Coronary artery (tissue), 2 donors: ENCODE measurements at regions not wholly inside any gene's neighbourhood (a gene's known extent, or its start where the extent isn't known, plus 50 kb on each side); places are given as distances from the start of the nearest gene placed in this dataset.

Source experiments
- DNase-seq: peaks from one replicate; pipeline ENCODE4 v3.0.0-alpha.2; 2017; ENCODE audit warnings: low spot score
- H3K27ac ChIP-seq, 2 donors: fragments of 200-600 bp; sonication (generic); one replicate each; pipeline ENCODE4 v1.5.1; 2016 to 2019
- H3K4me3 ChIP-seq: fragments of 200-600 bp; sonication (generic); 2 replicates; pipeline ENCODE4 v1.5.1; 2016; ENCODE audit warnings: mild to moderate bottlenecking, moderate library complexity
- CTCF ChIP-seq: fragments of 200-600 bp; sonication (generic); IDR thresholded peaks from one replicate; pipeline ENCODE4 v1.5.1; 2019; ENCODE audit warnings: antibody characterized with exemption

GRCh38 chr12:58396239-58396638, 454.9 kb downstream of the ATP23 start:
- Histone ChIP-seq H3K27ac (no peak overlapping the region), H3K4me3 (no peak overlapping the region)
- DNase-seq, result no peak
- TF ChIP-seq CTCF, result no peak

GRCh38 chr12:58405363-58405762, 464.0 kb downstream of the ATP23 start:
- TF ChIP-seq CTCF, result no peak
- DNase-seq, result no peak
- no peak overlapping the region for H3K27ac ChIP-seq
- H3K4me3 ChIP-seq, result no peak overlapping the region

GRCh38 chr12:58408516-58408915, 467.1 kb downstream of the ATP23 start:
- Histone ChIP-seq H3K4me3 (no peak overlapping the region), H3K27ac (no peak overlapping the region)
- TF ChIP-seq CTCF, result no peak
- DNase-seq, result no peak

GRCh38 chr12:58412461-58413060, 471.2 kb downstream of the ATP23 start:
- no peak for DNase-seq
- Histone ChIP-seq H3K27ac (peak overlapping the region in 1 of 2 donors; percentile 32), H3K4me3 (no peak overlapping the region)
- no peak for TF ChIP-seq CTCF

- Histone ChIP-seq H3K27ac (peak overlapping the region in 1 of 2 donors; percentile 57), H3K4me3 (no peak overlapping the region)
- TF ChIP-seq CTCF, result no peak
- DNase-seq, result no peak
Observed at GRCh38 chr12:58413794-58414193, 472.4 kb downstream of the ATP23 start.

GRCh38 chr12:58414398-58414871, 473.1 kb downstream of the ATP23 start:
- no peak for DNase-seq
- H3K4me3 ChIP-seq, result no peak overlapping the region
- H3K27ac ChIP-seq, result peak overlapping the region in 1 of 2 donors; percentile 57
- TF ChIP-seq CTCF, result no peak

- DNase-seq, result no peak
- TF ChIP-seq CTCF, result no peak
- H3K27ac ChIP-seq, result peak overlapping the region in 1 of 2 donors; percentile 58
- no peak overlapping the region for H3K4me3 ChIP-seq
Observed at GRCh38 chr12:58415716-58416115, 474.3 kb downstream of the ATP23 start.
